HL-60 (cell line): ENCODE measurements at regions not wholly inside any gene's neighbourhood (a gene's known extent, or its start where the extent isn't known, plus 50 kb on each side); places are given as distances from the start of the nearest gene placed in this dataset.
"Not testable (repeated sequence)": the region's sequence is repeated elsewhere in the genome, so short reads cannot be mapped to it uniquely, and the experiment has no call there.

Experiments
- DNase-seq, 2 experiments: peaks; one replicate each; pipeline ENCODE4 v3.0.0-alpha.2; 2010 to 2020; ENCODE audit warnings: low read depth in 1 of 2, low spot score in 1 of 2
- H3K27ac ChIP-seq: fragments of 250-450 bp; sonication (Bioruptor Pico); replicated peaks from 2 replicates; pipeline ENCODE4 v1.5.1; 2020; ENCODE audit warnings: mild to moderate bottlenecking, moderate library complexity
- H3K27me3 ChIP-seq: fragments of 250-450 bp; sonication (Bioruptor Pico); 2 replicates; pipeline ENCODE4 v1.5.1; 2021; ENCODE audit warnings: mild to moderate bottlenecking, moderate library complexity; ENCODE audit not compliant: insufficient read depth, poor library complexity, severe bottlenecking
- H3K4me3 ChIP-seq: replicated peaks from 2 replicates; pipeline ENCODE4 v1.5.1; 2011; ENCODE audit warnings: mild to moderate bottlenecking, control low read depth, low read length; ENCODE audit not compliant: insufficient read depth
- GABPA ChIP-seq: IDR thresholded peaks from 2 replicates; pipeline ENCODE4 v1.6.1; 2012; ENCODE audit warnings: low read depth
- POLR2AphosphoS5 ChIP-seq: IDR thresholded peaks from 2 replicates; pipeline ENCODE4 v1.6.1; 2012; ENCODE audit warnings: low read depth
- SPI1 ChIP-seq: IDR thresholded peaks from 2 replicates; pipeline ENCODE4 v1.6.1; 2012; ENCODE audit warnings: low read depth, mild to moderate bottlenecking, borderline replicate concordance
- TF ChIP-seq, protein P1 (sequence below): IDR thresholded peaks from 2 replicates; pipeline ENCODE4 v1.6.1; 2012; ENCODE audit warnings: low read depth; ENCODE audit not compliant: insufficient replicate concordance
- TF ChIP-seq, protein P2 (sequence below): IDR thresholded peaks from one replicate; pipeline ENCODE4 v1.5.1; 2011; ENCODE audit warnings: low read length, control low read depth, inconsistent platforms; ENCODE audit not compliant: insufficient read depth

- no peaks in the 10 kb centered on the region for H3K27me3 ChIP-seq
- no peak overlapping the region for H3K4me3 ChIP-seq
- no peak for DNase-seq
- TF ChIP-seq POLR2AphosphoS5: no peak
- TF ChIP-seq, protein P1, sequence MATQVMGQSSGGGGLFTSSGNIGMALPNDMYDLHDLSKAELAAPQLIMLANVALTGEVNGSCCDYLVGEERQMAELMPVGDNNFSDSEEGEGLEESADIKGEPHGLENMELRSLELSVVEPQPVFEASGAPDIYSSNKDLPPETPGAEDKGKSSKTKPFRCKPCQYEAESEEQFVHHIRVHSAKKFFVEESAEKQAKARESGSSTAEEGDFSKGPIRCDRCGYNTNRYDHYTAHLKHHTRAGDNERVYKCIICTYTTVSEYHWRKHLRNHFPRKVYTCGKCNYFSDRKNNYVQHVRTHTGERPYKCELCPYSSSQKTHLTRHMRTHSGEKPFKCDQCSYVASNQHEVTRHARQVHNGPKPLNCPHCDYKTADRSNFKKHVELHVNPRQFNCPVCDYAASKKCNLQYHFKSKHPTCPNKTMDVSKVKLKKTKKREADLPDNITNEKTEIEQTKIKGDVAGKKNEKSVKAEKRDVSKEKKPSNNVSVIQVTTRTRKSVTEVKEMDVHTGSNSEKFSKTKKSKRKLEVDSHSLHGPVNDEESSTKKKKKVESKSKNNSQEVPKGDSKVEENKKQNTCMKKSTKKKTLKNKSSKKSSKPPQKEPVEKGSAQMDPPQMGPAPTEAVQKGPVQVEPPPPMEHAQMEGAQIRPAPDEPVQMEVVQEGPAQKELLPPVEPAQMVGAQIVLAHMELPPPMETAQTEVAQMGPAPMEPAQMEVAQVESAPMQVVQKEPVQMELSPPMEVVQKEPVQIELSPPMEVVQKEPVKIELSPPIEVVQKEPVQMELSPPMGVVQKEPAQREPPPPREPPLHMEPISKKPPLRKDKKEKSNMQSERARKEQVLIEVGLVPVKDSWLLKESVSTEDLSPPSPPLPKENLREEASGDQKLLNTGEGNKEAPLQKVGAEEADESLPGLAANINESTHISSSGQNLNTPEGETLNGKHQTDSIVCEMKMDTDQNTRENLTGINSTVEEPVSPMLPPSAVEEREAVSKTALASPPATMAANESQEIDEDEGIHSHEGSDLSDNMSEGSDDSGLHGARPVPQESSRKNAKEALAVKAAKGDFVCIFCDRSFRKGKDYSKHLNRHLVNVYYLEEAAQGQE: no peak
- H3K27ac ChIP-seq: no peak overlapping the region
Observed at GRCh38 chr13:44147648-44148047, 226.0 kb upstream of the SERP2 start.

DNA sequence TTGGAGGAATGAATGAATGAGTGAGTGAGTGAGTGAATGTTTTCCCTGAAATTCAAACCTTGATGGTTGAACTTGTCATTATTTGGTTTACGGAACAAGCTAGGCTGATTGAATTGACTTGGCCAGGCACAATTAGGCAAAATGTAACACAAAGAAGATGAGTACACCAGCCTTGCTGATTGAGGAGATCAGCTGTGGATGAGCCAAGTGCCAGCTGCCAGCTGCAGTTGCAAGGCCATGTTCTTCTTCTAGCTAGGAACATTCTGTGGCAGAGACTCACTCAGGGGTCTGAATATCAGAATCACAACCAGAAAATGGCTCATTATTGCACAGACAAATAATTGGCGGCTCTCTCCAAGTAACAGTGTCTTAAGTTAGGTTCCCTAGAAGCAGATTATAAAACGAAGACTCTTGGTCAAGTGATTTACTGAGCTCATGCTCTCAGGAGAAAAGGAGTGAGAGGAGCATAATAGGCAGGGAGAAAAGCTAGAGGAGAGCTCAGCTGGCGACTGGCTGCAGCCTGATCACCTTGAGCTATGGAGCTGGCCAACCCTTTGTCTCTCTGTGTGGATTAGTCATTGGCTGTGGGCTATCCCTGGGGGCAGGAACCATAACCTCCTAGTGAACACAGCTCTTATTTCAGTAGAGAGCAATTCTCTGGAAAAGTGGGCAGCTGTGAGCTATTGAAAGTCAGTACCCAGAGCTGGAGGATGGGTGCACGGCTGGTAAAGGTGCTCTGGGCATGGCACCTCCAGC, 225.3 kb upstream of the SERP2 start:
- TF ChIP-seq GABPA (no peak), POLR2AphosphoS5 (no peak), SPI1 (no peak)
- TF ChIP-seq, protein P2, sequence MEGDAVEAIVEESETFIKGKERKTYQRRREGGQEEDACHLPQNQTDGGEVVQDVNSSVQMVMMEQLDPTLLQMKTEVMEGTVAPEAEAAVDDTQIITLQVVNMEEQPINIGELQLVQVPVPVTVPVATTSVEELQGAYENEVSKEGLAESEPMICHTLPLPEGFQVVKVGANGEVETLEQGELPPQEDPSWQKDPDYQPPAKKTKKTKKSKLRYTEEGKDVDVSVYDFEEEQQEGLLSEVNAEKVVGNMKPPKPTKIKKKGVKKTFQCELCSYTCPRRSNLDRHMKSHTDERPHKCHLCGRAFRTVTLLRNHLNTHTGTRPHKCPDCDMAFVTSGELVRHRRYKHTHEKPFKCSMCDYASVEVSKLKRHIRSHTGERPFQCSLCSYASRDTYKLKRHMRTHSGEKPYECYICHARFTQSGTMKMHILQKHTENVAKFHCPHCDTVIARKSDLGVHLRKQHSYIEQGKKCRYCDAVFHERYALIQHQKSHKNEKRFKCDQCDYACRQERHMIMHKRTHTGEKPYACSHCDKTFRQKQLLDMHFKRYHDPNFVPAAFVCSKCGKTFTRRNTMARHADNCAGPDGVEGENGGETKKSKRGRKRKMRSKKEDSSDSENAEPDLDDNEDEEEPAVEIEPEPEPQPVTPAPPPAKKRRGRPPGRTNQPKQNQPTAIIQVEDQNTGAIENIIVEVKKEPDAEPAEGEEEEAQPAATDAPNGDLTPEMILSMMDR: no peak
- TF ChIP-seq, protein P1: no peak
- no peak overlapping the region for H3K27ac ChIP-seq
- H3K27me3 ChIP-seq: no peaks in the 10 kb centered on the region
- no peak overlapping the region for H3K4me3 ChIP-seq
- DNase-seq: no peak

DNA sequence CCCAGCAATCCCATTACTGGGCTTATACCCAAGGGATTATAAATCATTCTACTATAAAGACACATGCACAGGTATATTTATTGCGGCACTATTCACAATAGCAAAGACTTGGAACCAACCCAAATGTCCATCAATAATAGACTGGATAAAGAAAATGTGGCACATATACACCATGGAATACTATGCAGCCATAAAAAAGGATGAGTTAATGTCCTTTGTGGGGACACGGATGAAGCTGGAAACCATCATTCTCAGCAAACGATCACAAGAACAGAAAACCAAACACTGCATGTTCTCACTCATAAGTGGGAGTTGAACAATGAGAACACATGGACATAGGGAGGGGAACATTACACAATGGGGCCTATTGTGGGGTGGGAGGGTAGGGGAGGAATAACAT, 224.4 kb upstream of the SERP2 start:
- not testable (repeated sequence) for H3K27me3 ChIP-seq, H3K27ac ChIP-seq, H3K4me3 ChIP-seq, DNase-seq

GRCh38 chr13:44149821-44150220, 223.8 kb upstream of the SERP2 start:
- no peak for DNase-seq
- TF ChIP-seq SPI1: no peak
- TF ChIP-seq POLR2AphosphoS5: no peak
- TF ChIP-seq, protein P2: no peak
- TF ChIP-seq, protein P1: no peak
- no peak for TF ChIP-seq GABPA
- no peak overlapping the region for H3K4me3 ChIP-seq
- no peaks in the 10 kb centered on the region for H3K27me3 ChIP-seq
- H3K27ac ChIP-seq: no peak overlapping the region
